BLaER1 treated with 17β-estradiol and CSF1 and Interleukin-3, amounts not matched to agents 10 nM and 100 nM (cell line): ENCODE measurements at regions not wholly inside any gene's neighbourhood (a gene's known extent, or its start where the extent isn't known, plus 50 kb on each side); places are given as distances from the start of the nearest gene placed in this dataset.
"Not testable (repeated sequence)": the region's sequence is repeated elsewhere in the genome, so short reads cannot be mapped to it uniquely, and the experiment has no call there.

Source experiments
- H3K27ac ChIP-seq, 11 experiments: shearing (Covaris generic); formaldehyde crosslinking; 2 replicates each; pipeline ENCODE4 v1.8.1; 2022
- H3K27me3 ChIP-seq, 11 experiments: shearing (Covaris generic); formaldehyde crosslinking; 2 replicates each; pipeline ENCODE4 v1.8.1; 2022
- H3K36me3 ChIP-seq, 11 experiments: shearing (Covaris generic); formaldehyde crosslinking; 2 replicates each; pipeline ENCODE4 v1.8.1; 2022
- H3K4me1 ChIP-seq, 10 experiments: shearing (Covaris generic); formaldehyde crosslinking; 2 replicates each; pipeline ENCODE4 v1.8.1; 2022
- H3K4me2 ChIP-seq, 11 experiments: shearing (Covaris generic); formaldehyde crosslinking; 2 replicates each; pipeline ENCODE4 v1.8.1; 2022
- H3K4me3 ChIP-seq, 10 experiments: shearing (Covaris generic); formaldehyde crosslinking; 2 replicates each; pipeline ENCODE4 v1.8.1; 2022
- H3K9ac ChIP-seq, 11 experiments: shearing (Covaris generic); formaldehyde crosslinking; 2 replicates each; pipeline ENCODE4 v1.8.1; 2022
- H3K9me3 ChIP-seq, 11 experiments: shearing (Covaris generic); formaldehyde crosslinking; replicated peaks in 1 of 11; 2 replicates each; pipeline ENCODE4 v1.8.1; 2022
- H4K20me1 ChIP-seq, 11 experiments: shearing (Covaris generic); formaldehyde crosslinking; 2 replicates each; pipeline ENCODE4 v1.8.1; 2022
- Cebpa-rat ChIP-seq, 11 experiments: shearing (Covaris generic); IDR thresholded peaks; 2 replicates each; pipeline ENCODE4 v1.8.1; 2022

DNA sequence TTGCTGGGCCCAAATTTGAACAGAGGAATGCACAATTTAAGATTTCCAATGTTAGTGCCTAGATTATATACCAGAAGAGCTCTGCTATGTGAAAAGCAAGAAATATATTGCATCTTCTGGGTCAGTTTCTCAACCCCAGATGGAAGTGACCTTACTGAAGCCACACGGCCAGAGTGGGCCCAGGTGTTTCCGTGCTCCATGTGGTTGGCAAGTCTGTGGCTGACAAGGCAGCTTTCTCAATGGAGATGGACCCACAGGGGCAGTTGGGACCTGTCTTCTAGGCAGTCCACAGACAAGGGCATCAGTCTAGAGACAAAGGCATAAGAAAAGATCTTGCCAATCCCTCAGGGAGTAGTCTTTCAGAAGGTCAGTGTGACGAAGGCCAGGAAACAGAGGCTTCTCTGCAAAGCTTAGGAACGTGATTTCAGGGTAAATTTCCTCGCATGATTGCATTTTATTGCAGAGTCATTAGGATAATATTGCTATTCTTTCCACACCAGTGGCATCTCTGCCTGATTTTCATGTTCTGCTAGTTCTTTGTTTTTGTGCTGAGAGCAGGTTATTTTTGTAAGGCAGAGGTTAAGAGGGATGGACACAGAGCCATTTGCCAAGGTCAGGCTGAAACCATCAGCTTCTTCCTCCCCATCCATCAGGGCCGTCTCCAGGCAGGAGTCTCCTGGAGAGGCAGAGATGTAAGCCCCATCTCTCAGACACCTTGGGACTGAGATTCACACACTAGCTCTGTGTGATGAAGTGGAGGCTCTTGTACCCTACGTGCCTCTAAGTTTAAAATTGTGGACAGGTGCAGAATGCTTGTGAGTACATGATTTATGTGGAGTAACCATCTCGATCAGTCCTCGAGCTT lies 202.1 kb downstream of the ANKRD30B start:
- Histone ChIP-seq H3K4me1 (0 out of 20 replicates have a peak, but pooled peaks cover 0 to 5% (median 0%) of the 10 kb centered on the region in 10 experiments), H3K9me3 (0 out of 22 replicates have a peak, but pooled peaks cover 0 to 2% (median 0%) of the 10 kb centered on the region in 11 experiments), H3K9ac (no peak overlapping the region), H3K36me3 (no peaks in the 10 kb centered on the region), H3K4me2 (no peak overlapping the region), H3K27me3 (no peaks in the 10 kb centered on the region), H3K27ac (no peak overlapping the region), H4K20me1 (no peaks in the 10 kb centered on the region), H3K4me3 (no peak overlapping the region)
- TF ChIP-seq Cebpa-rat (IDR thresholded peaks at IDR 0.05): no peak

DNA sequence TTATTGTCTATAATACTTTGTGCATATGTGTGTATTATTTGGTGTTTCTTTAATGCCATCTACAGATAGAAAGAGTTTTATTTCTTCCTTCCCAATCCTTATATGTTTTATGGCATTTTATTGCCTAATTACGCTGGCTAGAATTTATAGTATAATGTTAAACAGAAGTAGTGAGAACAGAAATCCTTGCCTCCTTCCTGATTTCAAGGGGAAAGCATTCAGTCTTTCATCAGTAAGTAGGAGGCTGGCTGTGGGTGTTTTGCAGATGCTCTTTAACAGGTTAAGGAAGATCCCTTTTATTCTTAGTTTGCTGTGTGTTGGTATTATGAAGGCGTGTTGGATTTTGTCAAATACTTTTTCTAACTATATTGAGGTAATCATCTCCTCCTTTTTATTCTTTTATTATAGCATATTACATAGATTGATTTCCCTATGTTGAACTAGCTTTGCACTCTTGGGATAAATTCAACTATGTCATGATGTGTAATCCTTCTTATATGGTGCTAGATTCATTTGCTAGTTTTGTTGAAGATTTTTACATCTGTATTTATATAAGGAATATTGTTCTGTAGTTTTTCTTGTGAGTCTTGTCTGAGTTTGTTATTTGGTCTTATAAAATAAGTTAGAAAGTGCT lies 204.6 kb downstream of the ANKRD30B start:
- H3K36me3 ChIP-seq, H3K4me3 ChIP-seq, H3K4me2 ChIP-seq, H4K20me1 ChIP-seq, H3K4me1 ChIP-seq, H3K9ac ChIP-seq, H3K27me3 ChIP-seq, H3K27ac ChIP-seq: not testable (repeated sequence)
- peaks cover 0 to 14% (median 0%) of the 10 kb centered on the region in 11 experiments; a peak in 3 of 22 replicates for H3K9me3 ChIP-seq

DNA sequence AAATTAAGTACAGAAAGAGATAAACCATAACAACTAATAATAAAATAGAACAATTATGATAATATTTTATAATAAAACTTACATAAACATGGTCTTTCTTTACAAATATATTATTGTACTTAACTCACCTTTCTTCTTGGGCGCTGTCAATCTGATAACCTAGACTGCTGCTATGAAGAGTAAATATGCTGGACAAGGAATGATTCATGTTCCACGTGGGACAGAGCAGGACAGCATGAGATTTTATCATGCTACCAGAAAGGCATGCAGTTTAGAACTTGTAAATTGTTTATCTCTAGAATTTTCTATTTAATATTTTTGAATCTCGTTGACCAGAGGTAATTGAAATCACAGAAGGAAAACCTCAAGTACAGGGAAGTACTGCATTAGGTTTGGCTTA lies 210.7 kb downstream of the ANKRD30B start:
- no peak for TF ChIP-seq Cebpa-rat (IDR thresholded peaks at IDR 0.05)
- peaks cover 0 to 14% (median 0%) of the 10 kb centered on the region in 11 experiments; a peak in 3 of 22 replicates for H3K9me3 ChIP-seq

DNA sequence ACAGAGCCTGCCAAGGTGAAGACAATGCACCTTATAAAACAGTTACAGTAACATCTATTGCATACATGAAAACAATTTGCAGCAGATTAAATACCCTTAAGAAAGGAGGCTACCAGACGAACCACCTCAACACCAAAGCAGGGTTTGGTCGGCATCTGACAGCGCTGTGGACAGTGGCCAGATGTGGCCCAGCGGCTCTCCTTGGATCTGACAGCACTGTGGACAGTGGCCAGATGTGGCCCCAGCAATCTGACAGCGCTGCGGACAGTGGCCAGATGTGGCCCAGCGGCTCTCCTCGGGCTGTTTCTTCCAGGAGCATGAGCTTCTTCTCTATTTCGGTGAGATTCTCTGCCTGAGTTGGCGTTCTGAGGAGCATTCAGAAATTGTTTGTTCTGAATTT lies 211.6 kb downstream of the ANKRD30B start:
- no peak overlapping the region for H3K4me3 ChIP-seq

More for the DNA sequence above, 210.7 kb downstream of the ANKRD30B start:
- no peaks in the 10 kb centered on the region for H3K27me3 ChIP-seq
- H3K4me3 ChIP-seq: no peak overlapping the region
- no peak overlapping the region for H3K9ac ChIP-seq
- H3K4me2 ChIP-seq: no peak overlapping the region
- no peaks in the 10 kb centered on the region for H4K20me1 ChIP-seq
- no peak overlapping the region for H3K27ac ChIP-seq
- H3K36me3 ChIP-seq: no peaks in the 10 kb centered on the region
- no peaks in the 10 kb centered on the region for H3K4me1 ChIP-seq

DNA sequence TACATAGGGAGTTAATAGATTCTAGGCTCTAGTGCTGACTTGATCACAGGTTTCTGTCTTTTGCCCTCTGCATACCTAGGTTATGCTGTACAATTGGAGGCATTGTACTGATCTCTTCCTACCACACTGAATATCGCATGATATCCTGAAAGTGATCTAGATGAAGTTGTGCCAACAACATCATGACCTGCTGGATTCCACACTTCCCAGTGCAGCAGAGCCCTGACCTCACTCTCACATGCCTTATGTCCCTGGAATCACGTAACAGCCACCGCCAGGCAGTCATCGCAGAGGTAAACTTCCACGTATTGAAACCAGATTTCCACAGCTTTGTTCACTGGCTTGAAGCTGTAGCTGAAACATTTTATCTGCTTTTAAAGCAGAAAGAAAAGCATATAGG lies 214.0 kb downstream of the ANKRD30B start:
- Histone ChIP-seq H3K9me3 (no peaks in the 10 kb centered on the region), H3K4me2 (no peak overlapping the region), H3K27me3 (no peaks in the 10 kb centered on the region), H3K36me3 (no peaks in the 10 kb centered on the region), H4K20me1 (no peaks in the 10 kb centered on the region), H3K4me1 (no peaks in the 10 kb centered on the region), H3K27ac (no peak overlapping the region), H3K4me3 (no peak overlapping the region), H3K9ac (no peak overlapping the region)
- TF ChIP-seq Cebpa-rat (IDR thresholded peaks at IDR 0.05): no peak

More for the DNA sequence above, 211.6 kb downstream of the ANKRD30B start:
- H4K20me1 ChIP-seq: no peaks in the 10 kb centered on the region
- no peaks in the 10 kb centered on the region for H3K4me1 ChIP-seq
- no peak overlapping the region for H3K4me2 ChIP-seq
- H3K27me3 ChIP-seq: no peaks in the 10 kb centered on the region
- H3K9me3 ChIP-seq: peaks cover 0 to 14% (median 0%) of the 10 kb centered on the region in 11 experiments; a peak in 3 of 22 replicates
- no peak overlapping the region for H3K27ac ChIP-seq
- no peak overlapping the region for H3K9ac ChIP-seq
- H3K36me3 ChIP-seq: no peaks in the 10 kb centered on the region
- no peak for TF ChIP-seq Cebpa-rat (IDR thresholded peaks at IDR 0.05)

DNA sequence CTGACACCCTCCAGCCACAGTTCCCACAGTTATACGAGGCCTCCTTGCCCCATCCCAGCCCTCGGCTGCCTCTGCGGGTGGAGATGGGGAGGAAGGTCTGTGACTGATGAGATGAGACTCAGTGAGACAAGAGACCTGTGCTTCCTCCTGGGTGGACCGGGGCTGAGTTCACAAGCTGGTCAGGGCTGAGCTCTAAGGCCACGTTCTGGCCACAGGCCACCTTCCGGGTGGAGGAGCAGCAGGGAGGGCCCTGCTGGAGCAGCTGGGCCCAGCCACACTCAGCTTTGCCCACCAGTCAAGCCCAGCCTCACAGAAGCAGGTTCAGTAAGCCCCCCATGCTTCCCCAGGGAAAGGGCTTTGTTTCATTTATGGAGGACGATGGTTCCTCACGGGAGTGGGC lies 214.7 kb downstream of the ANKRD30B start:
- no peak overlapping the region for H3K9ac ChIP-seq
- no peak overlapping the region for H3K4me3 ChIP-seq
- no peaks in the 10 kb centered on the region for H4K20me1 ChIP-seq
- TF ChIP-seq Cebpa-rat (IDR thresholded peaks at IDR 0.05): no peak
- H3K4me1 ChIP-seq: no peaks in the 10 kb centered on the region
- H3K27ac ChIP-seq: no peak overlapping the region
- H3K4me2 ChIP-seq: no peak overlapping the region
- no peaks in the 10 kb centered on the region for H3K9me3 ChIP-seq
- H3K36me3 ChIP-seq: no peaks in the 10 kb centered on the region
- H3K27me3 ChIP-seq: no peaks in the 10 kb centered on the region

DNA sequence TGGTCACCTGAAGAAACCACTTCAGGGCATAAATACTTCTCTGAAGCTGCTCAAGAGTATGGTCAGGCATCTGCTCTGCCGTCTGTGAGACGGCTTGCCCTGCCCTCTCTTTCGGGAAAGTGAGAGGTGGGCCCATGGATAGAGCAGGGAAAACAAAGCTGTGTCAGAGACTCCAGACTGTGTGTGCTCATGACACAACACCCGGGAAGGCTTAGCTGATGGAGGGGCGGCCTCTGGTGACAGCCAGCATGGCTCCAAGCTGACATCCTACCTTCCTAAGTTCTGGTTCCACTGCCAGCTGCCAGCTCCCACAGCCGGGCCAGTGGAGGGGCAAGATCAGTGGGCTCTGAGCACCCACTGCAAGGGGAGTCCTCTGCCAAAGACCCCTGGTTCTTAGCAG lies 215.3 kb downstream of the ANKRD30B start:
- H3K9me3 ChIP-seq: no peaks in the 10 kb centered on the region
- H3K4me1 ChIP-seq: no peaks in the 10 kb centered on the region
- no peaks in the 10 kb centered on the region for H3K36me3 ChIP-seq
- H3K4me3 ChIP-seq: no peak overlapping the region
- no peak overlapping the region for H3K4me2 ChIP-seq
- H3K27me3 ChIP-seq: no peaks in the 10 kb centered on the region
- no peak for TF ChIP-seq Cebpa-rat (IDR thresholded peaks at IDR 0.05)
- no peak overlapping the region for H3K9ac ChIP-seq
- no peak overlapping the region for H3K27ac ChIP-seq
- H4K20me1 ChIP-seq: no peaks in the 10 kb centered on the region

DNA sequence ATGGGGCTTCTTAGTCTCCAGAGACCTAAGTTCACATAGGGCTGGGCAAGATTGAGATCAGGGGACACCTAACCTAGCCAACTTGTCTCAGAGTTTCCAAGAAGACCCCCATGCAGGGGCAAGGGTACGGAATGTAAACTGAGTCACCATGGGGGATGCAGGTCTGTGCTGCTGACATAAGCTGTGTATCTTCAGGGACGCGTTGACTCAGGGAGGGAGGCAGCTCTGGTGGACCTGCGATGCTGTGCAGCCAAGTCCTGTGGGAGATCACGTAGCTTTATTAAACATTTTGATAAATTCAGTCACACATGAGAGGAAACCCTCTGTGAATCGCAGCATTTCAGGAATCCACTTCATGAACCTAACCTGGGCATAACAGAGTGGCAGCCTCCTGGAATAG lies 216.0 kb downstream of the ANKRD30B start:
- Histone ChIP-seq H3K4me2 (no peak overlapping the region), H3K4me1 (no peaks in the 10 kb centered on the region), H3K27me3 (no peaks in the 10 kb centered on the region), H3K27ac (no peak overlapping the region), H3K4me3 (no peak overlapping the region), H3K9ac (no peak overlapping the region), H3K36me3 (no peaks in the 10 kb centered on the region), H3K9me3 (no peaks in the 10 kb centered on the region), H4K20me1 (no peaks in the 10 kb centered on the region)
- TF ChIP-seq Cebpa-rat (IDR thresholded peaks at IDR 0.05): no peak

DNA sequence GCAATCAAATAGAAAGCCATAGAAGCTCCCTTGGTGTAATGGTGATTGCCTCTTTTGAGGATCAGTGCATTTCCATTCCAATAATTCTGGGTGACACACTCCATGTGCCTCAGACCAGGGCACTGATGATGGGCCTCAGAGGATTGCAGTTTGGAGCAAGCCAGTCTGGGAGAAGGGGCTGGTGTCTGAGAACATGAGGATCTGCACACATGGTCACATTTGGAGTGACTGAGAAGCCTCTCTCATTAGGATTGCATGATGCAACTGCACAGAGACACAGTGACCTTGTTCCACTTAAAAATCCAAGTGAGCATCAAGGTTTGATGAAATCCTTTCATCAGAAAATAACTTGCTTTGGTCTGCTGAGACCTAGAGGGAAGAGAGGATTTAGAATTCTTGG lies 216.4 kb downstream of the ANKRD30B start:
- Histone ChIP-seq H3K36me3 (no peaks in the 10 kb centered on the region), H3K4me3 (no peak overlapping the region), H3K9me3 (no peaks in the 10 kb centered on the region), H3K4me1 (no peaks in the 10 kb centered on the region), H3K27me3 (no peaks in the 10 kb centered on the region), H3K9ac (no peak overlapping the region), H4K20me1 (no peaks in the 10 kb centered on the region), H3K27ac (no peak overlapping the region), H3K4me2 (no peak overlapping the region)
- TF ChIP-seq Cebpa-rat (IDR thresholded peaks at IDR 0.05): no peak

DNA sequence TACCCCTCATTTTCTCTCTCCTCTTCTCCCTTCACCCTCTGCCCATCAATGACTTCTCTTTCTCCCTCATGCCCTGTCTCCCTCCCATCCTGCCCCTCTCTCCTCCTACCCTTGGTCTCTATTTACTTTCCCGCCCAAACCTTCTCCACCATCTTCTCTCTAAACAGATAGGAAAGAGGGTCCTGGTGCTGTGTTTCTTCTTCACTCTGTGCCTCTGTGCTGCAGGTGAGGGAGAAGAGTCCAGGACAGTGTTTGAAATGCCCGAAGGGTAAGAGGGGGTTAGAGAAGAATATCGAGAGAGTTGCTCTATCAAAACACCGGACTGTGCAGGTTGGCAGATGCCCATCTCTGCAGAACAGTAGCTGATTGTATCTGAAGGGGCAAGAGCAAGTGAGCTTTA lies 217.0 kb downstream of the ANKRD30B start:
- not testable (repeated sequence) for H3K27me3 ChIP-seq, H3K4me1 ChIP-seq, H3K36me3 ChIP-seq, H3K27ac ChIP-seq, H3K9me3 ChIP-seq, H3K4me2 ChIP-seq, H4K20me1 ChIP-seq, H3K9ac ChIP-seq, H3K4me3 ChIP-seq
